ENCODE measurements at regions not wholly inside any gene's neighbourhood (a gene's known extent, or its start where the extent isn't known, plus 50 kb on each side); places are given as distances from the start of the nearest gene placed in this dataset.

DNA sequence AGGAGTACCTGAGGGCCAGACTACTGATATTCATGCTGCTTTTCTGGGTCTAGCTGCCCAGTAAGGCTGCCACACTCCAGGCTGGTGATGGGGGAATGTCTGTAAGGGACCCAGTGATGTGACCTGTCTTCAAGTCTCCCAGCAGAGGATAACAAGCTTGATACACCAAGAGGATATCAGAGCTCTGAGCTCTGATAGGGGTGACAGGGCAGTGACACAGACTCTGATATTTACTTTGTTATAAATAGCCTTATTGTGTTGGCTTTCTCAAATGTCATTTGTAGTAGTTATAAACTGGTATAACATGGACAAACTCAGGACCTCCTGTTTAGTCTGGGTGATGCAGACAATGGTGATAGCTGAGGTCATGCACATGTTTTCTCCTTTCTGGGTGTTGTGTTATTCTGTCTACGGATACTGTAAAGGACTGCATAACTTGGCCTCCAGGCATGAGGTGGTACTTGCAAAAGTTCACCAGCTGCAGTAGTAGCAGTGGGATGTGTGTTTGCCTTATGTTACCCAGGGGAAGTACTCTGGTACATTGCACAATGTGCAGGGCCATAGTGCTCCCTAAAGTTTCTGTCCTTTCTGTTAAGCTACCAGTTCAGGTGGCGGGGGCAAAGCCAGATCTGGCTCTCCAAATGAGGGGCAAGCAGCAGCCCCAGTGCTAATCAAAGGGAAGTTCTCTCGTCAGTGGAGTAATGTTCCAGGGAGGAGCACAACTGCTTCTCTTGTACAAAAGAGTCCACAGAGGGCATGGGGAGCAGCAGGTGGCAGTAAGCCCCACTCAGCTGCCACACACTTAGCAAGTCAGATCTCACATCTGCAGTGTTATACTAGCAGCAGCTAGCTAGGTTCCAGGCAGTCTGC, 812.2 kb downstream of the JRKL start:
- Histone ChIP-seq H3K9ac (no peak overlapping the region), H3K79me2 (ENCODE audit: insufficient read depth) (no peaks in the 10 kb centered on the region), H3K9me3 (no peaks in the 10 kb centered on the region), H3K27me3 (ENCODE audit: insufficient read depth) (no peaks in the 10 kb centered on the region), H2AFZ (ENCODE audit: low read depth) (no peak overlapping the region), H3K4me3 (ENCODE audit: low read depth in 2 of 2, low read length in 1 of 2) (no peak overlapping the region), H3K4me2 (no peak overlapping the region), H3K9me2 (no peaks in the 10 kb centered on the region), H3K27ac (ENCODE audit: low read depth in 2 of 2, low read length in 1 of 2) (no peak overlapping the region), H3K36me3 (replicated peaks in 1 of 2; ENCODE audit: control insufficient read depth in 1 of 2, insufficient read depth in 2 of 2, low read length in 1 of 2) (no peaks in the 10 kb centered on the region), H3K4me1 (ENCODE audit: control insufficient read depth in 1 of 2, insufficient read depth in 2 of 2, low read depth in 1 of 2, low read length in 1 of 2) (no peaks in the 10 kb centered on the region), H4K20me1 (ENCODE audit: insufficient read depth) (no peaks in the 10 kb centered on the region), H3F3A (replicated peaks; ENCODE audit: insufficient read depth) (no peaks in the 10 kb centered on the region)
- ChIA-PET POLR2A (no interaction called here), CTCF (no interaction called here)
- TF ChIP-seq SIN3A (IDR thresholded peaks at IDR 0.05; ENCODE audit: borderline replicate concordance, low read depth, low read length) = no peak
- TF ChIP-seq MXI1 (IDR thresholded peaks at IDR 0.05; ENCODE audit: low read depth, low read length) = no peak
- TF ChIP-seq, protein P1, sequence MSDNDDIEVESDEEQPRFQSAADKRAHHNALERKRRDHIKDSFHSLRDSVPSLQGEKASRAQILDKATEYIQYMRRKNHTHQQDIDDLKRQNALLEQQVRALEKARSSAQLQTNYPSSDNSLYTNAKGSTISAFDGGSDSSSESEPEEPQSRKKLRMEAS (IDR thresholded peaks at IDR 0.05; ENCODE audit: low read depth) = no peak
- no peak for TF ChIP-seq SMC3 (IDR thresholded peaks at IDR 0.05; ENCODE audit: low read depth, low read length)
- TF ChIP-seq USF1 (IDR thresholded peaks at IDR 0.05; ENCODE audit: borderline replicate concordance, low read depth) = no peak
- TF ChIP-seq GATA2 (CRISPR knock-in tag; IDR thresholded peaks at IDR 0.05) = no peak
- TF ChIP-seq EP300 (IDR thresholded peaks at IDR 0.05; ENCODE audit: borderline replicate concordance in 1 of 2, low read depth in 1 of 2, low read length in 1 of 2) = no peak
- TF ChIP-seq, protein P2, sequence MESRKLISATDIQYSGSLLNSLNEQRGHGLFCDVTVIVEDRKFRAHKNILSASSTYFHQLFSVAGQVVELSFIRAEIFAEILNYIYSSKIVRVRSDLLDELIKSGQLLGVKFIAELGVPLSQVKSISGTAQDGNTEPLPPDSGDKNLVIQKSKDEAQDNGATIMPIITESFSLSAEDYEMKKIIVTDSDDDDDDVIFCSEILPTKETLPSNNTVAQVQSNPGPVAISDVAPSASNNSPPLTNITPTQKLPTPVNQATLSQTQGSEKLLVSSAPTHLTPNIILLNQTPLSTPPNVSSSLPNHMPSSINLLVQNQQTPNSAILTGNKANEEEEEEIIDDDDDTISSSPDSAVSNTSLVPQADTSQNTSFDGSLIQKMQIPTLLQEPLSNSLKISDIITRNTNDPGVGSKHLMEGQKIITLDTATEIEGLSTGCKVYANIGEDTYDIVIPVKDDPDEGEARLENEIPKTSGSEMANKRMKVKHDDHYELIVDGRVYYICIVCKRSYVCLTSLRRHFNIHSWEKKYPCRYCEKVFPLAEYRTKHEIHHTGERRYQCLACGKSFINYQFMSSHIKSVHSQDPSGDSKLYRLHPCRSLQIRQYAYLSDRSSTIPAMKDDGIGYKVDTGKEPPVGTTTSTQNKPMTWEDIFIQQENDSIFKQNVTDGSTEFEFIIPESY (IDR thresholded peaks at IDR 0.05; ENCODE audit: borderline replicate concordance, low read depth) = no peak
- TF ChIP-seq TEAD4 (IDR thresholded peaks at IDR 0.05; ENCODE audit: borderline replicate concordance, insufficient read depth) = no peak
- TF ChIP-seq MEF2A (IDR thresholded peaks at IDR 0.05; ENCODE audit: borderline replicate concordance, low read depth) = no peak
- TF ChIP-seq YY1 (IDR thresholded peaks at IDR 0.05; ENCODE audit: low read depth) = no peak
- no peak for DNase-seq
- WGBS (ENCODE audit: low lambda C conversion rate) = 0% methylated on average over 2 of the region's 3 CpGs

GRCh38 chr11:97202613-97203292, 812.9 kb downstream of the JRKL start:
- H3K27ac ChIP-seq (ENCODE audit: low read depth in 2 of 2, low read length in 1 of 2) = no peak overlapping the region
- no peaks in the 10 kb centered on the region for H3K27me3 ChIP-seq (ENCODE audit: insufficient read depth)
- no peaks in the 10 kb centered on the region for H4K20me1 ChIP-seq (ENCODE audit: insufficient read depth)
- no peaks in the 10 kb centered on the region for H3K9me3 ChIP-seq
- no peak overlapping the region for H3K9ac ChIP-seq
- CTCF ChIA-PET = no interaction called here
- H2AFZ ChIP-seq (ENCODE audit: low read depth) = no peak overlapping the region
- no peak for DNase-seq
- no peaks in the 10 kb centered on the region for H3K9me2 ChIP-seq
- H3K36me3 ChIP-seq (replicated peaks in 1 of 2; ENCODE audit: control insufficient read depth in 1 of 2, insufficient read depth in 2 of 2, low read length in 1 of 2) = no peaks in the 10 kb centered on the region
- H3K79me2 ChIP-seq (ENCODE audit: insufficient read depth) = no peaks in the 10 kb centered on the region
- POLR2A ChIA-PET = no interaction called here
- 34% methylated on average over 7 of the region's 8 CpGs for WGBS (ENCODE audit: low lambda C conversion rate)
- no peaks in the 10 kb centered on the region for H3F3A ChIP-seq (replicated peaks; ENCODE audit: insufficient read depth)
- no peak overlapping the region for H3K4me2 ChIP-seq
- no peaks in the 10 kb centered on the region for H3K4me1 ChIP-seq (ENCODE audit: control insufficient read depth in 1 of 2, insufficient read depth in 2 of 2, low read depth in 1 of 2, low read length in 1 of 2)
- TF ChIP-seq NFIC (IDR thresholded peaks at IDR 0.05; ENCODE audit: borderline replicate concordance) (no peak), ELF1 (IDR thresholded peaks at IDR 0.05) (no peak), TEAD4 (IDR thresholded peaks at IDR 0.05; ENCODE audit: borderline replicate concordance, insufficient read depth) (no peak), REST (IDR thresholded peaks at IDR 0.05; ENCODE audit: low read depth, low read length) (no peak), GABPA (IDR thresholded peaks at IDR 0.05; ENCODE audit: low read depth) (no peak), SIN3A (IDR thresholded peaks at IDR 0.05; ENCODE audit: borderline replicate concordance, low read depth, low read length) (no peak)
- no peak overlapping the region for H3K4me3 ChIP-seq (ENCODE audit: low read depth in 2 of 2, low read length in 1 of 2)

All from SK-N-SH (cell line).